MM.1S (cell line): ENCODE measurements at regions not wholly inside any gene's neighbourhood (a gene's known extent, or its start where the extent isn't known, plus 50 kb on each side); places are given as distances from the start of the nearest gene placed in this dataset.
"Not testable (repeated sequence)": the region's sequence is repeated elsewhere in the genome, so short reads cannot be mapped to it uniquely, and the experiment has no call there.

ENCODE experiments used
- DNase-seq: peaks from one replicate; pipeline ENCODE4 v3.0.0-alpha.2; 2015
- H2AFZ ChIP-seq: fragments of 300-600 bp; sonication (generic); 2 replicates; pipeline ENCODE4 v1.6.0; 2016; ENCODE audit warnings: antibody characterized with exemption, low read length
- H3F3A ChIP-seq: fragments of 300-600 bp; sonication (generic); 2 replicates; pipeline ENCODE4 v1.6.1; 2016; ENCODE audit warnings: mild to moderate bottlenecking, antibody characterized with exemption, low read length, moderate library complexity, mixed read lengths; ENCODE audit not compliant: insufficient read depth
- H3K27ac ChIP-seq: fragments of 300-600 bp; sonication (generic); 2 replicates; pipeline ENCODE4 v1.5.1; 2016; ENCODE audit warnings: mild to moderate bottlenecking, low read length
- H3K27me3 ChIP-seq: fragments of 300-600 bp; sonication (generic); replicated peaks from 2 replicates; pipeline ENCODE4 v1.6.0; 2016; ENCODE audit warnings: low read length; ENCODE audit not compliant: insufficient read depth
- H3K36me3 ChIP-seq: fragments of 300-600 bp; sonication (generic); replicated peaks from 2 replicates; pipeline ENCODE4 v1.6.1; 2016; ENCODE audit warnings: mild to moderate bottlenecking, low read length, mixed read lengths; ENCODE audit not compliant: insufficient read depth
- H3K4me1 ChIP-seq: fragments of 300-600 bp; sonication (generic); 2 replicates; pipeline ENCODE4 v1.6.1; 2016; ENCODE audit warnings: low read length, mixed read lengths
- H3K4me2 ChIP-seq: fragments of 300-600 bp; sonication (generic); 2 replicates; pipeline ENCODE4 v1.6.0; 2016; ENCODE audit warnings: low read depth, low read length
- H3K4me3 ChIP-seq: fragments of 300-600 bp; sonication (generic); 2 replicates; pipeline ENCODE4 v1.5.1; 2016; ENCODE audit warnings: low read length, mixed read lengths
- H3K79me2 ChIP-seq: fragments of 300-600 bp; sonication (generic); 2 replicates; pipeline ENCODE4 v1.6.1; 2016; ENCODE audit warnings: mixed run types, low read length, mixed read lengths
- H3K9ac ChIP-seq: fragments of 300-600 bp; sonication (generic); 2 replicates; pipeline ENCODE4 v1.6.1; 2016; ENCODE audit warnings: low read length, mixed read lengths
- H3K9me2 ChIP-seq: fragments of 300-600 bp; sonication (generic); replicated peaks from 2 replicates; pipeline ENCODE4 v1.6.1; 2016; ENCODE audit warnings: mild to moderate bottlenecking, low read length, mixed read lengths; ENCODE audit not compliant: insufficient read depth
- H3K9me3 ChIP-seq: fragments of 300-600 bp; sonication (generic); replicated peaks from 2 replicates; pipeline ENCODE4 v1.6.1; 2016; ENCODE audit warnings: mild to moderate bottlenecking, low read length, mixed read lengths; ENCODE audit not compliant: insufficient read depth
- H4K20me1 ChIP-seq: fragments of 300-600 bp; sonication (generic); 2 replicates; pipeline ENCODE4 v1.6.1; 2016; ENCODE audit warnings: mild to moderate bottlenecking, low read length, moderate library complexity, mixed read lengths; ENCODE audit not compliant: insufficient read depth
- CTCF ChIP-seq: fragments of 300-600 bp; sonication (generic); IDR thresholded peaks from 2 replicates; pipeline ENCODE4 v1.5.1; 2016; ENCODE audit warnings: antibody characterized with exemption, low read length, mixed read lengths
- EZH2 ChIP-seq: fragments of 300-600 bp; sonication (generic); optimal IDR thresholded peaks from 2 replicates; pipeline ENCODE3; 2017; ENCODE audit warnings: low read depth, mild to moderate bottlenecking, antibody characterized with exemption, low read length, mixed read lengths
- EZH2phosphoT487 ChIP-seq: fragments of 300-600 bp; sonication (generic); IDR thresholded peaks from 2 replicates; pipeline ENCODE4 v1.6.1; 2018; ENCODE audit warnings: antibody characterized with exemption, low read length

GRCh38 chr12:84159260-84159659 lies 753.3 kb downstream of the SLC6A15 start:
- H3K9ac ChIP-seq: no peak overlapping the region
- H3K4me1 ChIP-seq: no peaks in the 10 kb centered on the region
- H3K9me2 ChIP-seq: no peaks in the 10 kb centered on the region
- H3K27me3 ChIP-seq: no peaks in the 10 kb centered on the region
- no peak overlapping the region for H2AFZ ChIP-seq
- H3K79me2 ChIP-seq: no peaks in the 10 kb centered on the region
- no peak overlapping the region for H3K4me2 ChIP-seq
- DNase-seq: no peak
- no peaks in the 10 kb centered on the region for H3K9me3 ChIP-seq
- TF ChIP-seq EZH2phosphoT487 (no peak), CTCF (no peak), EZH2 (no peak)
- no peaks in the 10 kb centered on the region for H4K20me1 ChIP-seq
- H3K4me3 ChIP-seq: no peak overlapping the region
- H3K27ac ChIP-seq: no peak overlapping the region
- H3K36me3 ChIP-seq: no peaks in the 10 kb centered on the region
- H3F3A ChIP-seq: no peaks in the 10 kb centered on the region

- H3K4me1 ChIP-seq: no peaks in the 10 kb centered on the region
- DNase-seq: no peak
- H3F3A ChIP-seq: no peaks in the 10 kb centered on the region
- H3K27me3 ChIP-seq: no peaks in the 10 kb centered on the region
- no peaks in the 10 kb centered on the region for H4K20me1 ChIP-seq
- H3K79me2 ChIP-seq: no peaks in the 10 kb centered on the region
- H3K4me3 ChIP-seq: no peak overlapping the region
- H3K9ac ChIP-seq: no peak overlapping the region
- no peaks in the 10 kb centered on the region for H3K9me2 ChIP-seq
- H3K36me3 ChIP-seq: no peaks in the 10 kb centered on the region
- no peak for TF ChIP-seq CTCF
- no peak for TF ChIP-seq EZH2
- TF ChIP-seq EZH2phosphoT487: no peak
- H3K4me2 ChIP-seq: no peak overlapping the region
- no peak overlapping the region for H3K27ac ChIP-seq
- no peak overlapping the region for H2AFZ ChIP-seq
- no peaks in the 10 kb centered on the region for H3K9me3 ChIP-seq
Measured at GRCh38 chr12:84157170-84157569, 755.4 kb downstream of the SLC6A15 start.

GRCh38 chr12:84154991-84155930 lies 757.3 kb downstream of the SLC6A15 start:
- H3K4me2 ChIP-seq, H3K36me3 ChIP-seq, H3K9ac ChIP-seq, DNase-seq, H3K79me2 ChIP-seq, H3K27me3 ChIP-seq, H2AFZ ChIP-seq, H3K4me3 ChIP-seq, H3K4me1 ChIP-seq, H3K9me2 ChIP-seq, H3K27ac ChIP-seq, H3K9me3 ChIP-seq, H4K20me1 ChIP-seq, H3F3A ChIP-seq: not testable (repeated sequence)

GRCh38 chr12:84154439-84154990 lies 758.1 kb downstream of the SLC6A15 start:
- not testable (repeated sequence) for H3K4me3 ChIP-seq, H3K27me3 ChIP-seq, H3K27ac ChIP-seq, H3K9me3 ChIP-seq, H3K9me2 ChIP-seq, H3K36me3 ChIP-seq, H2AFZ ChIP-seq, DNase-seq, H4K20me1 ChIP-seq, H3K4me2 ChIP-seq, H3K9ac ChIP-seq, H3K79me2 ChIP-seq, H3F3A ChIP-seq, H3K4me1 ChIP-seq
